B cell (primary cell): ENCODE measurements at regions not wholly inside any gene's neighbourhood (a gene's known extent, or its start where the extent isn't known, plus 50 kb on each side); places are given as distances from the start of the nearest gene placed in this dataset.

Source experiments
- ATAC-seq: fragments of 200-7000 bp; cut with Tn5 transposase; one replicate; pipeline ENCODE4 v1.10.0; 2021; ENCODE audit warnings: low read depth, mild to moderate bottlenecking, moderate number of reproducible peaks, moderate library complexity
- CTCF ChIA-PET: fragments of 350-600 bp; sonication (Branson Sonifier 250); formaldehyde crosslinking; loops from one replicate; lab custom pipeline; 2021; ENCODE audit warnings: antibody characterized with exemption, inconsistent platforms; lab: Charles Lee
- POLR2A ChIA-PET: fragments of 350-600 bp; sonication (Branson Sonifier 250); formaldehyde crosslinking; loops from one replicate; lab custom pipeline; 2021; ENCODE audit warnings: antibody characterized with exemption; lab: Charles Lee
- DNase-seq: peaks from one replicate; pipeline ENCODE4 v3.0.0; 2013
- H2AFZ ChIP-seq: 2 replicates; pipeline ENCODE4 v1.6.1; 2012; ENCODE audit warnings: mild to moderate bottlenecking, low read depth, low read length; ENCODE audit not compliant: insufficient read depth, poor library complexity, severe bottlenecking
- H3K27ac ChIP-seq, 2 donors: 1 replicate in 1 of 2; 2 replicates in 1 of 2; pipeline ENCODE4 v1.5.1; 2012 to 2013; ENCODE audit warnings: low read length in 2 of 2, mild to moderate bottlenecking in 2 of 2, moderate library complexity in 1 of 2
- H3K27me3 ChIP-seq, 4 experiments: fragments of 200-600 bp in 1 of 4; sonication (generic) in 1 of 4; replicated peaks in 1 of 4; 1 replicate in 2 of 4; 2 replicates in 2 of 4; pipeline versions ENCODE4 v1.6.1 to v1.7.0; 2013 to 2016; ENCODE audit warnings: low read length in 3 of 4, mild to moderate bottlenecking in 2 of 4, mixed read lengths in 1 of 4, moderate library complexity in 1 of 4; ENCODE audit not compliant: insufficient read depth in 4 of 4, control insufficient read depth in 3 of 4; ENCODE audit errors: control extremely low read depth in 1 of 4
- H3K36me3 ChIP-seq, 2 experiments: replicated peaks in 1 of 2; 1 replicate in 1 of 2; 2 replicates in 1 of 2; pipeline versions ENCODE4 v1.6.1 to v1.7.1; 2013; ENCODE audit warnings: low read length in 1 of 2; ENCODE audit not compliant: insufficient read depth in 2 of 2, control insufficient read depth in 1 of 2; ENCODE audit errors: control extremely low read depth in 1 of 2, extremely low read depth in 1 of 2
- H3K4me1 ChIP-seq, 2 donors: fragments of 200-600 bp in 1 of 2; sonication (generic) in 1 of 2; 1 replicate in 1 of 2; 2 replicates in 1 of 2; pipeline versions ENCODE4 v1.5.1 to v1.6.1; 2013 to 2017; ENCODE audit warnings: low read length in 2 of 2; ENCODE audit not compliant: control insufficient read depth in 2 of 2, insufficient read depth in 2 of 2
- H3K4me2 ChIP-seq: replicated peaks from 2 replicates; pipeline ENCODE3; 2012; ENCODE audit warnings: mild to moderate bottlenecking, low read depth, low read length; ENCODE audit not compliant: poor library complexity, severe bottlenecking
- H3K4me3 ChIP-seq, 5 experiments: fragments of 200-600 bp in 1 of 5; sonication (generic) in 1 of 5; 1 replicate in 3 of 5; 2 replicates in 2 of 5; pipeline versions ENCODE4 v1.5.1 to v1.7.0; 2011 to 2016; ENCODE audit warnings: low read length in 4 of 5, mild to moderate bottlenecking in 4 of 5, low read depth in 2 of 5, control low read depth in 1 of 5, moderate library complexity in 1 of 5; ENCODE audit not compliant: insufficient read depth in 1 of 5; ENCODE audit errors: control extremely low read depth in 1 of 5, extremely low read depth in 1 of 5
- H3K79me2 ChIP-seq: fragments of 200-600 bp; sonication (generic); one replicate; pipeline ENCODE4 v1.6.0; 2016; ENCODE audit warnings: low read length; ENCODE audit not compliant: control insufficient read depth, insufficient read depth
- H3K9ac ChIP-seq: fragments of 200-600 bp; sonication (generic); 2 replicates; pipeline ENCODE4 v1.6.1; 2017; ENCODE audit warnings: mild to moderate bottlenecking, low read length, moderate library complexity
- H3K9me3 ChIP-seq, 3 donors: one replicate each; pipeline versions ENCODE4 v1.6.1 to v1.7.1; 2013; ENCODE audit warnings: low read length in 2 of 3; ENCODE audit not compliant: control insufficient read depth in 2 of 3, insufficient read depth in 1 of 3; ENCODE audit errors: control extremely low read depth in 1 of 3
- H4K20me1 ChIP-seq: 2 replicates; pipeline ENCODE4 v1.6.0; 2012; ENCODE audit warnings: mild to moderate bottlenecking, low read length; ENCODE audit not compliant: insufficient read depth, control insufficient read depth, poor library complexity, severe bottlenecking
- H3K27ac Mint-ChIP-seq: one replicate; pipeline ENCODE4 v1.8.0; 2021; ENCODE audit warnings: mixed read lengths
- H3K27me3 Mint-ChIP-seq: one replicate; pipeline ENCODE4 v1.8.0; 2021; ENCODE audit warnings: mixed read lengths
- H3K4me1 Mint-ChIP-seq: one replicate; pipeline ENCODE4 v1.8.0; 2021; ENCODE audit warnings: mixed read lengths
- H3K4me3 Mint-ChIP-seq: one replicate; pipeline ENCODE4 v1.8.0; 2021; ENCODE audit warnings: mixed read lengths
- H3K9me3 Mint-ChIP-seq: one replicate; pipeline ENCODE4 v1.8.0; 2022; ENCODE audit warnings: mixed read lengths; ENCODE audit not compliant: insufficient read depth
- EZH2 ChIP-seq: IDR thresholded peaks from 2 replicates; pipeline ENCODE4 v1.6.1; 2012; ENCODE audit warnings: borderline replicate concordance, low read depth, mild to moderate bottlenecking, moderate library complexity, low read length; ENCODE audit not compliant: insufficient read depth, poor library complexity, severe bottlenecking
- WGBS: methylation state at CpG from one replicate; pipeline ENCODE4 v1.1.5; 2013; ENCODE audit warnings: missing lambda C conversion rate; ENCODE audit not compliant: insufficient coverage; 5-methylcytosine and 5-hydroxymethylcytosine counted together
- intact Hi-C: fragments of 100-400 bp; cut with micrococcal nuclease; formaldehyde crosslinking; loops from one replicate; pipeline ENCODE4 v1.10.0; 2022
- TF ChIP-seq, protein P1 (sequence below): fragments of 200-600 bp; IDR thresholded peaks from one replicate; pipeline ENCODE4 v1.8.0; 2022; ENCODE audit warnings: antibody characterized with exemption, mild to moderate bottlenecking

DNA sequence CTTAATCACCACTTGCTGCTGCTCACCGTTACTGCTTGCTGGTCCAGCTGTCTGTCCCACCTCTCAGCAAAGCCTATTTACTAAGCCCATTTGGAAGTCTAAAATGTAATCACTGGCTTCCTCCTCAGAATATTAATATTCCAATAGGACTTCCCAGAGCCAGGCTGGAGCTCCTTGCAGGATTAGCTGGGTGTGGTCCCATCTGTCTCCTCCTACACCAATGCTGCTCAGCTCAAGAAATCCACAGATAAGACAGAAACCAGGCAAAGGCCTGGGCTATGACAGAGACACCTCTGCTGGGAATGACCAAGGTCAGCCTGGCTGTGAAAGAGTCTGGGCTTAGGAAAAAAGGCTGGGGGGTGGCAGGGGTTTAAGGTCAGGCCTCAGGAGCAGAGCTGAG is 317.8 kb downstream of the BUD13 start:
- TF ChIP-seq, protein P1, sequence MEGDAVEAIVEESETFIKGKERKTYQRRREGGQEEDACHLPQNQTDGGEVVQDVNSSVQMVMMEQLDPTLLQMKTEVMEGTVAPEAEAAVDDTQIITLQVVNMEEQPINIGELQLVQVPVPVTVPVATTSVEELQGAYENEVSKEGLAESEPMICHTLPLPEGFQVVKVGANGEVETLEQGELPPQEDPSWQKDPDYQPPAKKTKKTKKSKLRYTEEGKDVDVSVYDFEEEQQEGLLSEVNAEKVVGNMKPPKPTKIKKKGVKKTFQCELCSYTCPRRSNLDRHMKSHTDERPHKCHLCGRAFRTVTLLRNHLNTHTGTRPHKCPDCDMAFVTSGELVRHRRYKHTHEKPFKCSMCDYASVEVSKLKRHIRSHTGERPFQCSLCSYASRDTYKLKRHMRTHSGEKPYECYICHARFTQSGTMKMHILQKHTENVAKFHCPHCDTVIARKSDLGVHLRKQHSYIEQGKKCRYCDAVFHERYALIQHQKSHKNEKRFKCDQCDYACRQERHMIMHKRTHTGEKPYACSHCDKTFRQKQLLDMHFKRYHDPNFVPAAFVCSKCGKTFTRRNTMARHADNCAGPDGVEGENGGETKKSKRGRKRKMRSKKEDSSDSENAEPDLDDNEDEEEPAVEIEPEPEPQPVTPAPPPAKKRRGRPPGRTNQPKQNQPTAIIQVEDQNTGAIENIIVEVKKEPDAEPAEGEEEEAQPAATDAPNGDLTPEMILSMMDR: no peak
- no peak for TF ChIP-seq EZH2
- H3K9me3 ChIP-seq: peaks cover 0 to 15% (median 0%) of the 10 kb centered on the region in 3 donors
- no peaks in the 10 kb centered on the region for H3K4me1 ChIP-seq
- no peak for DNase-seq
- H3K27ac Mint-ChIP-seq: no peak overlapping the region
- no peak for ATAC-seq
- H3K27me3 Mint-ChIP-seq: peaks cover 19% of the 10 kb centered on the region
- ChIA-PET POLR2A (no interaction called here), CTCF (no interaction called here)
- H3K9me3 Mint-ChIP-seq: peaks cover 6% of the 10 kb centered on the region
- no peaks in the 10 kb centered on the region for H3K36me3 ChIP-seq
- H3K27ac ChIP-seq: no peak overlapping the region
- no peaks in the 10 kb centered on the region for H3K79me2 ChIP-seq
- no peak overlapping the region for H2AFZ ChIP-seq
- no peak overlapping the region for H3K4me3 Mint-ChIP-seq
- H3K9ac ChIP-seq: no peak overlapping the region
- H3K27me3 ChIP-seq: peaks cover 0 to 2% (median 0%) of the 10 kb centered on the region in 4 experiments
- intact Hi-C loops: no loop called here
- no peak overlapping the region for H3K4me3 ChIP-seq
- 100% methylated on average over 1 of the region's 1 CpG for WGBS
- no peak overlapping the region for H3K4me2 ChIP-seq
- H4K20me1 ChIP-seq: no peaks in the 10 kb centered on the region
- no peaks in the 10 kb centered on the region for H3K4me1 Mint-ChIP-seq

DNA sequence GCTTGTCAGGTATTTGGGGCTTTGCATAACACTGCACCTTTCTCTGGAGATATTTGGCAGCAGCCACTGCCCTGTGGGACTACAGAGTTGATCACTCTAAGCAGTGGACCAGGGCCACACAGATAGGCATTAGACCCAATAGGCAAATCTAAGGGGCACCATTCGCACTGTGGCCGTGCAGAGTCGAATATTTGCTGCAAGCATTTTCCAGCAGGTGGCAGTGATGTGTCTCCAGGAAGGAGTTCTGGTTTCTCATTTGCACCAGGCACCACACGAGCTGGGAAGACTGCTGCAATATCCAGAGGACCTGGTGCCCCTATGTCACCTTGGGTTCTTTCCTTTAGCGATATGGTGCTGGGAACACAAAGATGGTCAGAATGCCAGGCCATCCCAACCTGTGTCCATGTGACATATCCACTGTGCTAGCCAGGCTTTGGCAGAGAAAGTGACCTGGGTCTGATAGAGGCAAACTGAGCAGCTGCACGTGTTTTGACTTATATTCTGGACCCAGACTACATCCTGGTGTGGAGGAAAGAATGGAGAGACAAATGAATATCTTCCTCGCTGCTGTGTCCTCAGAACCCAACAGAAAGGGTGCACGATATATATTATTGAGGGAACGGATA is 318.7 kb downstream of the BUD13 start:
- DNase-seq (no peak), ATAC-seq (no peak)
- H3K27ac Mint-ChIP-seq: no peak overlapping the region
- H3K79me2 ChIP-seq: no peaks in the 10 kb centered on the region
- H3K9ac ChIP-seq: no peak overlapping the region
- H3K27me3 Mint-ChIP-seq: peaks cover 14% of the 10 kb centered on the region
- no peaks in the 10 kb centered on the region for H3K4me1 Mint-ChIP-seq
- no peak overlapping the region for H3K4me3 ChIP-seq
- H3K36me3 ChIP-seq: no peaks in the 10 kb centered on the region
- H4K20me1 ChIP-seq: no peaks in the 10 kb centered on the region
- intact Hi-C loops: no loop called here
- peaks cover 0 to 13% (median 0%) of the 10 kb centered on the region in 3 donors for H3K9me3 ChIP-seq
- no peak overlapping the region for H3K4me3 Mint-ChIP-seq
- H3K27ac ChIP-seq: no peak overlapping the region
- WGBS: 44% methylated on average over 9 of the region's 9 CpGs
- POLR2A ChIA-PET: no interaction called here
- CTCF ChIA-PET: interaction anchor here (1.8 kb wide), 1 partner anchor 238 kb away, joined by 4 read pairs; no protein-coding TSS in a partner anchor
- no peaks in the 10 kb centered on the region for H3K4me1 ChIP-seq
- no peak overlapping the region for H3K4me2 ChIP-seq
- H3K27me3 ChIP-seq: peaks cover 0 to 2% (median 0%) of the 10 kb centered on the region in 4 experiments
- no peak for TF ChIP-seq EZH2
- TF ChIP-seq, protein P1: peak; percentile 11
- peaks cover 6% of the 10 kb centered on the region for H3K9me3 Mint-ChIP-seq
- H2AFZ ChIP-seq: no peak overlapping the region
